Astrocyte of the spinal cord (primary cell): ENCODE measurements at regions not wholly inside any gene's neighbourhood (a gene's known extent, or its start where the extent isn't known, plus 50 kb on each side); places are given as distances from the start of the nearest gene placed in this dataset.

Experiments used
- DNase-seq: peaks from one replicate; pipeline ENCODE4 v3.0.0; 2011; ENCODE audit warnings: low read depth, low spot score
- H3K4me3 ChIP-seq: 2 replicates; pipeline ENCODE4 v1.5.1; 2011; ENCODE audit warnings: low read depth, mild to moderate bottlenecking, low read length, moderate library complexity
- in situ Hi-C: cut with HindIII; loops from 2 replicates; pipeline ENCODE4 v1.10.0; 2017; ENCODE audit warnings: low sequenced_read_pairs
- TF ChIP-seq, protein P1 (sequence below): IDR thresholded peaks from 2 replicates; pipeline ENCODE4 v1.5.1; 2012; ENCODE audit warnings: low read depth, mild to moderate bottlenecking, low read length, inconsistent platforms

- TF ChIP-seq, protein P1, sequence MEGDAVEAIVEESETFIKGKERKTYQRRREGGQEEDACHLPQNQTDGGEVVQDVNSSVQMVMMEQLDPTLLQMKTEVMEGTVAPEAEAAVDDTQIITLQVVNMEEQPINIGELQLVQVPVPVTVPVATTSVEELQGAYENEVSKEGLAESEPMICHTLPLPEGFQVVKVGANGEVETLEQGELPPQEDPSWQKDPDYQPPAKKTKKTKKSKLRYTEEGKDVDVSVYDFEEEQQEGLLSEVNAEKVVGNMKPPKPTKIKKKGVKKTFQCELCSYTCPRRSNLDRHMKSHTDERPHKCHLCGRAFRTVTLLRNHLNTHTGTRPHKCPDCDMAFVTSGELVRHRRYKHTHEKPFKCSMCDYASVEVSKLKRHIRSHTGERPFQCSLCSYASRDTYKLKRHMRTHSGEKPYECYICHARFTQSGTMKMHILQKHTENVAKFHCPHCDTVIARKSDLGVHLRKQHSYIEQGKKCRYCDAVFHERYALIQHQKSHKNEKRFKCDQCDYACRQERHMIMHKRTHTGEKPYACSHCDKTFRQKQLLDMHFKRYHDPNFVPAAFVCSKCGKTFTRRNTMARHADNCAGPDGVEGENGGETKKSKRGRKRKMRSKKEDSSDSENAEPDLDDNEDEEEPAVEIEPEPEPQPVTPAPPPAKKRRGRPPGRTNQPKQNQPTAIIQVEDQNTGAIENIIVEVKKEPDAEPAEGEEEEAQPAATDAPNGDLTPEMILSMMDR = no peak
- H3K4me3 ChIP-seq = no peak overlapping the region
- in situ Hi-C loops = no loop called here
- peak; percentile 95 for DNase-seq
Measured at GRCh38 chr7:28354601-28355402, 57.5 kb upstream of the CREB5 start.

DNA sequence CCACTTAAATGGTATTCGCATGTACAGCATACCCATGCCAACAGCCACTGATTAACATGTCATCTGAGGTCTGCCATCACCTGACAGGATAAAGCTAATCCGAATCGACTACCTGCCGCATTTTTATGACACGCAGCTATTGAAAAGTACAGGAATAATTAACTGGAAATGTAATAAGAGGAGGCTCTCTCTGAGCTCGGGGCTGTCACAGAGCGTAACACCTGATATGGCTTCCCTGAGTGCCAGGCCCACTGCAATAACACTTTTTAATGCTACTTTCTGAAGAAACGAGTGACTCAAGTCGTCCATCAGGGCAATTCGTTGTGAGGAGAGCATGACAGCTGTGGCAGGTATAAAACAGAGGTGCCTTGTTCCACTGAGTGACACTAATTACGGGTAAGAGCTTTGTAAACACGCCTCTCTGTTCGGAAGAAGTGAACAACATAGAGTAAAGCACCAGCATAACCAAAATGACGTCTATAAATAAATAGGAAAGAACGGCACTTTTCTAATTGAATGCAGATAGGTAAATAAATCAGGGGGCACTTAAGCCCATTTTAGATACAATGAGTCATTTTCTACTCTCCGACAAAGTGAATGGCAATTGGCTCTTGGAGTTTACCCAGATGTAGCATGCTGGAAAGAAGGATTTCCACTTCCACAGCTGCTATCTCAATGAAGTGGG, 56.5 kb upstream of the CREB5 start:
- TF ChIP-seq, protein P1 = no peak
- no peak overlapping the region for H3K4me3 ChIP-seq
- no peak for DNase-seq
- in situ Hi-C loops = no loop called here

DNA sequence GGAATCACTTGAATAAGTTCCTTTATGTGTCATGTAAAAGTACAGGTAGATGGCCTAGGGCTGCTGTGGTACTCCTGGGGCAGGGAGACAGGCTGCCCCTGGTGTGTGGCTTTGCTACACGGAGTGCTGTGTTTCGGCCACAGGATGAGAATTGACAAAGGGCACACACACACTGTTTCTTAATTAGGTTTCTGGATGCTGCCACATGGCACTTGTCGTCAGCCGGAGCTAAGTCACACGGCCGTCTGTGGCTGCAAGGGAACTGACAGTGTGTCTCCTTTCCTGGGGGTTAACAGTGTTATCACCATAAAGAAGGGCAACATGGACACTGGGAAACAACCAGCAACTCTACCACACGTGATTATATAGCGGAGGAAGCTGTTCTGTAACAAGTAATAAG, 55.7 kb upstream of the CREB5 start:
- TF ChIP-seq, protein P1 = no peak
- H3K4me3 ChIP-seq = no peak overlapping the region
- DNase-seq = no peak
- in situ Hi-C loops = no loop called here

DNA sequence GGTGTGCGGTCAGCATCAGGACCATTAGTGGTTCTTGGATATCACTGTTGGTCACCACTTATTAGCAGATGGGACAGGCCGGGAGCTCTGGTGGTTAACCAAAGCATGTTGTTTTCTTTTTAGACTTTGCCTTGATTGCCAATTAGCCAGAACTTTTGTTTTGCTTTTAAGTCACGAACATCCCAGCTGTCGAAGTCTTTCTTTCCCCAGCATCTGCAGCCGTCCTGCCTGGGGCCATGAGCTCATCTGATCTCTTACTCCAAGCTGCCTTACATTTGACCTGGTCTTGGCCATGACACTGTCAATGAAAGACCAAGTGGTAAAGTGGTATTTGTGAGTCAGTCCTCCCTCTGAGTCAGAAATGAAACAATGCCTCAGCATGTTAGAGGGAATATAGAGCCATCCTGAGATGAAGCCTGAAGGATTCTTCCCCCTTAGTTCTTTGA, 53.9 kb upstream of the CREB5 start:
- peak; percentile 96 for DNase-seq
- in situ Hi-C loops = no loop called here
- no peak overlapping the region for H3K4me3 ChIP-seq
- TF ChIP-seq, protein P1 = no peak

DNA sequence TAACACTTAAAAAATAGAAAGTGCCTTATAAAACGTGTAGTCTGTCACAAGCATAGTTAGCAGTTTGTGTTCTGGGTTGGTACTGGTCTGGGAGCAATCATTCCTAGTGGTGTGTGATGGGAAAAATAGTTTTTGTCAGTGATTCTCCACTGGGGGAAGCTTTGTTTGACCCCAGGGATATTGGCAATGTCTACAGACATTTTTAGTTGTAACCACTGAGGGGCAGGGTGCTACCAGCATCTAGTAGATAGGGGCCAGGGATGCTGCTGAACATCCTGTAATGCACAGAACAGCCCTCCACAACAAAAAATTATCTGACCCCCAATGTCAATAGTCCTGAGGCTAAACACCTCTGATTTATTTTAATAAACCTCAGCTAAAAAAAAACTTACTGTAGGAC, 51.6 kb upstream of the CREB5 start:
- H3K4me3 ChIP-seq = no peak overlapping the region
- TF ChIP-seq, protein P1 = no peak
- DNase-seq = no peak
- in situ Hi-C loops = no loop called here

GRCh38 chr7:28361551-28361950, 50.8 kb upstream of the CREB5 start:
- in situ Hi-C loops = no loop called here
- no peak overlapping the region for H3K4me3 ChIP-seq
- no peak for DNase-seq

More at GRCh38 chr7:28361551-28361950, 50.8 kb upstream of the CREB5 start:
- TF ChIP-seq, protein P1 = no peak
